IMR-90 (cell line): ENCODE measurements at regions not wholly inside any gene's neighbourhood (a gene's known extent, or its start where the extent isn't known, plus 50 kb on each side); places are given as distances from the start of the nearest gene placed in this dataset.

Experiments
- CHD1 ChIP-seq: IDR thresholded peaks from 2 replicates; pipeline ENCODE4 v1.6.1; 2012; ENCODE audit warnings: low read depth, low read length, improper control_type of control experiment
- FOS ChIP-seq: fragments of 150-350 bp; IDR thresholded peaks from 2 replicates; pipeline ENCODE4 v1.6.1; 2016; ENCODE audit warnings: low read depth, low read length
- MXI1 ChIP-seq: IDR thresholded peaks from 2 replicates; pipeline ENCODE4 v1.6.1; 2012; ENCODE audit warnings: low read depth, mild to moderate bottlenecking, low read length, moderate library complexity, borderline replicate concordance
- POLR2A ChIP-seq: IDR thresholded peaks from 2 replicates; pipeline ENCODE4 v1.6.1; 2012; ENCODE audit warnings: mild to moderate bottlenecking, low read depth, low read length
- RCOR1 ChIP-seq: IDR thresholded peaks from 2 replicates; pipeline ENCODE4 v1.6.1; 2012; ENCODE audit warnings: mild to moderate bottlenecking, low read length, improper control_type of control experiment; ENCODE audit not compliant: insufficient replicate concordance
- RFX5 ChIP-seq: IDR thresholded peaks from 2 replicates; pipeline ENCODE4 v1.8.0; 2012; ENCODE audit warnings: low read depth, mild to moderate bottlenecking, low read length, moderate library complexity
- SMC3 ChIP-seq: fragments of 150-350 bp; IDR thresholded peaks from 2 replicates; pipeline ENCODE4 v1.6.1; 2016; ENCODE audit warnings: low read depth, mild to moderate bottlenecking, antibody characterized with exemption, low read length, moderate library complexity
- TF ChIP-seq, protein P1 (sequence below): conservative IDR thresholded peaks from 2 replicates; pipeline ENCODE4 v1.5.1; 2012; ENCODE audit warnings: mild to moderate bottlenecking, low read depth, low read length, improper control_type of control experiment

DNA sequence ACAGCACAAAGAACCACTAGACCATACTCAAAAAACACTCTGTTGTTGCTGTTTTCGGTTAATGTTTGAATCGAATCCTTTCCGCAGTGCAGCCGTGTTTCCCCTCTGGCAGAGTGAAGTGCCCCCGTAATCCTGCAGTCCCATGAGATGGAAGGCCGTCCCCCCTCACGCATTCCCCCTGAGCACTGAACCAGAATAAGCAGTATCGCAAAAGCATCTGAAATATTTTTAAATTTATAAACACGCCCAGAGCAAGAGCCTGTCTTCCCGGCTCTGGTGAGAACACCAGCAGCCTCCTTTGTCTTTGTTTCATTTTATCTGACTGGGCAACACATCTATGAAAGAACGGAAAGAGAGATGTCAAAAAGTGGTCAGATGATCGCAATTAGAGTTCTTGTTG is 121.0 kb upstream of the ADAMTS18 start:
- TF ChIP-seq, protein P1, sequence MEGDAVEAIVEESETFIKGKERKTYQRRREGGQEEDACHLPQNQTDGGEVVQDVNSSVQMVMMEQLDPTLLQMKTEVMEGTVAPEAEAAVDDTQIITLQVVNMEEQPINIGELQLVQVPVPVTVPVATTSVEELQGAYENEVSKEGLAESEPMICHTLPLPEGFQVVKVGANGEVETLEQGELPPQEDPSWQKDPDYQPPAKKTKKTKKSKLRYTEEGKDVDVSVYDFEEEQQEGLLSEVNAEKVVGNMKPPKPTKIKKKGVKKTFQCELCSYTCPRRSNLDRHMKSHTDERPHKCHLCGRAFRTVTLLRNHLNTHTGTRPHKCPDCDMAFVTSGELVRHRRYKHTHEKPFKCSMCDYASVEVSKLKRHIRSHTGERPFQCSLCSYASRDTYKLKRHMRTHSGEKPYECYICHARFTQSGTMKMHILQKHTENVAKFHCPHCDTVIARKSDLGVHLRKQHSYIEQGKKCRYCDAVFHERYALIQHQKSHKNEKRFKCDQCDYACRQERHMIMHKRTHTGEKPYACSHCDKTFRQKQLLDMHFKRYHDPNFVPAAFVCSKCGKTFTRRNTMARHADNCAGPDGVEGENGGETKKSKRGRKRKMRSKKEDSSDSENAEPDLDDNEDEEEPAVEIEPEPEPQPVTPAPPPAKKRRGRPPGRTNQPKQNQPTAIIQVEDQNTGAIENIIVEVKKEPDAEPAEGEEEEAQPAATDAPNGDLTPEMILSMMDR = no peak
- TF ChIP-seq FOS (no peak), POLR2A (no peak), RFX5 (no peak), MXI1 (no peak), CHD1 (no peak), SMC3 (no peak), RCOR1 (no peak)
